ENCODE measurements at regions not wholly inside any gene's neighbourhood (a gene's known extent, or its start where the extent isn't known, plus 50 kb on each side); places are given as distances from the start of the nearest gene placed in this dataset.
"Not testable (repeated sequence)": the region's sequence is repeated elsewhere in the genome, so short reads cannot be mapped to it uniquely, and the experiment has no call there.

- CTCF ChIA-PET: interaction anchor here (1.0 to 4.5 kb wide), 4 partner anchors 338 to 418 kb away, joined by 3 to 84 read pairs (median 32); partner anchors contain the start of gene PARM1
- intact Hi-C loops (cut with micrococcal nuclease): no loop called here
- no peak for TF ChIP-seq CTCF (IDR thresholded peaks at IDR 0.05; ENCODE audit: unreplicated experiment)
- Mint-ChIP-seq H3K9me3 (ENCODE audit: unreplicated experiment) (no peaks in the 10 kb centered on the region), H3K4me1 (ENCODE audit: insufficient read depth, unreplicated experiment) (no peaks in the 10 kb centered on the region), H3K36me3 (ENCODE audit: insufficient read depth, unreplicated experiment) (no peaks in the 10 kb centered on the region), H3K27ac (ENCODE audit: low read depth, unreplicated experiment) (no peak overlapping the region), H3K4me3 (ENCODE audit: unreplicated experiment) (no peak overlapping the region), H3K27me3 (ENCODE audit: insufficient read depth, unreplicated experiment) (no peaks in the 10 kb centered on the region)
- no peak for DNase-seq (ENCODE audit: unreplicated experiment)
- no TSS peak for BruUV-seq (replicated peaks)
- POLR2A ChIA-PET: no interaction called here
These were observed 226.3 kb downstream of the RCHY1 start for GRCh38 chr4:75287738-75288517.

GRCh38 chr4:75285837-75286236 lies 228.4 kb downstream of the RCHY1 start:
- Mint-ChIP-seq H3K9me3 (ENCODE audit: unreplicated experiment) (no peaks in the 10 kb centered on the region), H3K27me3 (ENCODE audit: insufficient read depth, unreplicated experiment) (no peaks in the 10 kb centered on the region), H3K4me3 (ENCODE audit: unreplicated experiment) (no peak overlapping the region), H3K36me3 (ENCODE audit: insufficient read depth, unreplicated experiment) (no peaks in the 10 kb centered on the region), H3K4me1 (ENCODE audit: insufficient read depth, unreplicated experiment) (no peaks in the 10 kb centered on the region), H3K27ac (ENCODE audit: low read depth, unreplicated experiment) (no peak overlapping the region)
- POLR2A ChIA-PET: no interaction called here
- CTCF ChIA-PET: interaction anchor here (0.5 to 1.0 kb wide), 4 partner anchors 17 to 411 kb away, joined by 3 read pairs; no protein-coding TSS in a partner anchor
- no peak for TF ChIP-seq CTCF (IDR thresholded peaks at IDR 0.05; ENCODE audit: unreplicated experiment)
- DNase-seq (ENCODE audit: unreplicated experiment): no peak
- intact Hi-C loops (cut with micrococcal nuclease): no loop called here
- no TSS peak for BruUV-seq (replicated peaks)

- intact Hi-C loops (cut with micrococcal nuclease): no loop called here
- DNase-seq (ENCODE audit: unreplicated experiment): no peak
- peaks cover 2% of the 10 kb centered on the region for H3K9me3 Mint-ChIP-seq (ENCODE audit: unreplicated experiment)
- no peak overlapping the region for H3K27ac Mint-ChIP-seq (ENCODE audit: low read depth, unreplicated experiment)
- ChIA-PET POLR2A (no interaction called here), CTCF (interaction anchor here (1.0 kb wide), 1 partner anchor 158 kb away, joined by 6 read pairs; no protein-coding TSS in a partner anchor)
- BruUV-seq (replicated peaks): no TSS peak
- TF ChIP-seq CTCF (IDR thresholded peaks at IDR 0.05; ENCODE audit: unreplicated experiment): no peak
- no peaks in the 10 kb centered on the region for H3K27me3 Mint-ChIP-seq (ENCODE audit: insufficient read depth, unreplicated experiment)
- H3K4me1 Mint-ChIP-seq (ENCODE audit: insufficient read depth, unreplicated experiment): no peaks in the 10 kb centered on the region
- H3K36me3 Mint-ChIP-seq (ENCODE audit: insufficient read depth, unreplicated experiment): no peaks in the 10 kb centered on the region
- no peak overlapping the region for H3K4me3 Mint-ChIP-seq (ENCODE audit: unreplicated experiment)
These were observed 229.4 kb downstream of the RCHY1 start for GRCh38 chr4:75284831-75285230.

- CTCF ChIA-PET; intact Hi-C loops (cut with micrococcal nuclease): not testable (repeated sequence)
These were observed 233.7 kb downstream of the RCHY1 start for GRCh38 chr4:75280461-75280860.

More at GRCh38 chr4:75280461-75280860, 233.7 kb downstream of the RCHY1 start:
- BruUV-seq (replicated peaks); H3K4me3 Mint-ChIP-seq (ENCODE audit: unreplicated experiment); POLR2A ChIA-PET; H3K36me3 Mint-ChIP-seq (ENCODE audit: insufficient read depth, unreplicated experiment); DNase-seq (ENCODE audit: unreplicated experiment); H3K27ac Mint-ChIP-seq (ENCODE audit: low read depth, unreplicated experiment); H3K4me1 Mint-ChIP-seq (ENCODE audit: insufficient read depth, unreplicated experiment): not testable (repeated sequence)
- peaks cover 15% of the 10 kb centered on the region for H3K9me3 Mint-ChIP-seq (ENCODE audit: unreplicated experiment)
- peaks cover 18% of the 10 kb centered on the region for H3K27me3 Mint-ChIP-seq (ENCODE audit: insufficient read depth, unreplicated experiment)
